Adrenal gland (tissue), 9 donors: ENCODE measurements at regions not wholly inside any gene's neighbourhood (a gene's known extent, or its start where the extent isn't known, plus 50 kb on each side); places are given as distances from the start of the nearest gene placed in this dataset.

Source experiments
- DNase-seq, 7 donors: peaks; one replicate each; pipeline ENCODE4 v3.0.0-alpha.2; 2019 to 2020
- H3K27ac ChIP-seq, 5 donors: fragments of 200-600 bp; sonication (generic) in 4 of 5; 1 replicate in 3 of 5; 2 replicates in 2 of 5; pipeline versions ENCODE4 v1.5.1 to v1.8.0; 2016 to 2020; ENCODE audit warnings: mild to moderate bottlenecking in 1 of 5
- H3K27me3 ChIP-seq: fragments of 200-600 bp; 2 replicates; pipeline ENCODE4 v1.8.0; 2021
- H3K36me3 ChIP-seq, 2 donors: fragments of 200-600 bp; replicated peaks in 1 of 2; 1 replicate in 1 of 2; 2 replicates in 1 of 2; pipeline versions ENCODE4 v1.5.1 to v1.8.0; 2018 to 2022
- H3K4me1 ChIP-seq, 2 donors: fragments of 200-600 bp; replicated peaks in 1 of 2; 1 replicate in 1 of 2; 2 replicates in 1 of 2; pipeline versions ENCODE4 v1.5.1 to v1.8.0; 2018 to 2021
- H3K4me3 ChIP-seq, 4 donors: fragments of 200-600 bp; sonication (generic) in 3 of 4; one replicate each; pipeline ENCODE4 v1.5.1; 2016 to 2018
- H3K9me3 ChIP-seq, 3 donors: fragments of 200-600 bp; sonication (generic) in 1 of 3; replicated peaks in 1 of 3; 1 replicate in 2 of 3; 2 replicates in 1 of 3; pipeline versions ENCODE4 v1.5.1 to v1.8.0; 2016 to 2021
- CTCF ChIP-seq, 6 experiments: fragments of 450-650 bp in 4 of 6; fragments of 200-600 bp in 2 of 6; sonication (generic) in 1 of 6; IDR thresholded peaks; 1 replicate in 5 of 6; 2 replicates in 1 of 6; pipeline versions ENCODE4 v1.5.1 to v1.8.0; 2016 to 2021; ENCODE audit warnings: antibody characterized with exemption in 6 of 6, mild to moderate bottlenecking in 2 of 6, moderate library complexity in 1 of 6
- POLR2A ChIP-seq, 2 donors: fragments of 450-650 bp; IDR thresholded peaks; one replicate each; pipeline ENCODE4 v1.6.1; 2017; ENCODE audit warnings: antibody characterized with exemption in 2 of 2, mild to moderate bottlenecking in 2 of 2, moderate library complexity in 1 of 2
- WGBS, 4 donors: extraction: QIAGEN DNeasy Blood & Tissue Kit in 2 of 4; methylation state at CpG; one replicate each; pipeline versions ENCODE4 v1.1.5 to v1.1.7; 2013 to 2017; 5-methylcytosine and 5-hydroxymethylcytosine counted together
- intact Hi-C, 2 donors: fragments of 100-400 bp; cut with DNase I; formaldehyde crosslinking; loops; one replicate each; pipeline versions ENCODE4 v1.14.1 to v1.15.0; 2022 to 2023
- donor health status: healthy with polysubstance abuse.
- donor health status: Bipolar disorder and iron deficiency.
- donor health status: DM: yes; HTN: yes; CAD: no.
- donor health status: DM: no; HTN: no; CAD: no.
- donor health status: DM: no; HTN: no; CAD: no.

GRCh38 chr15:55016225-55016624, 180.5 kb downstream of the RSL24D1 start:
- DNase-seq: no peak
- intact Hi-C loops: no loop called here
- H3K9me3 ChIP-seq: no peaks in the 10 kb centered on the region
- TF ChIP-seq CTCF (IDR thresholded peaks at IDR 0.05) (no peak), POLR2A (IDR thresholded peaks at IDR 0.05) (no peak)
- no peak overlapping the region for H3K4me3 ChIP-seq
- no peak overlapping the region for H3K27ac ChIP-seq
- WGBS, 4 donors: 67 to 75% (median 68%) methylated on average over 7 of the region's 7 CpGs
- no peaks in the 10 kb centered on the region for H3K4me1 ChIP-seq
- no peaks in the 10 kb centered on the region for H3K36me3 ChIP-seq
- H3K27me3 ChIP-seq: no peaks in the 10 kb centered on the region

- Histone ChIP-seq H3K36me3 (no peaks in the 10 kb centered on the region), H3K27ac (peak overlapping the region in 1 of 5 donors; percentile 52), H3K4me1 (no peaks in the 10 kb centered on the region), H3K9me3 (no peaks in the 10 kb centered on the region), H3K27me3 (no peaks in the 10 kb centered on the region), H3K4me3 (no peak overlapping the region)
- intact Hi-C loops: no loop called here
- TF ChIP-seq CTCF (IDR thresholded peaks at IDR 0.05) (no peak), POLR2A (IDR thresholded peaks at IDR 0.05) (no peak)
- WGBS, 4 donors: 48 to 52% (median 49%) methylated on average over 3 of the region's 3 CpGs
- DNase-seq: no peak
Measured at GRCh38 chr15:55015093-55015445, 181.7 kb downstream of the RSL24D1 start.

GRCh38 chr15:55014391-55015092, 182.2 kb downstream of the RSL24D1 start:
- H3K36me3 ChIP-seq: no peaks in the 10 kb centered on the region
- H3K4me3 ChIP-seq: no peak overlapping the region
- intact Hi-C loops: no loop called here
- H3K27ac ChIP-seq: peak overlapping the region in 1 of 5 donors; percentile 52
- H3K4me1 ChIP-seq: no peaks in the 10 kb centered on the region
- no peaks in the 10 kb centered on the region for H3K27me3 ChIP-seq
- no peaks in the 10 kb centered on the region for H3K9me3 ChIP-seq
- TF ChIP-seq CTCF (IDR thresholded peaks at IDR 0.05): no peak
- no peak for TF ChIP-seq POLR2A (IDR thresholded peaks at IDR 0.05)
- 45 to 63% (median 54%) methylated on average over 1 of the region's 1 CpG for WGBS, 4 donors
- DNase-seq: no peak

- intact Hi-C loops: no loop called here
- Histone ChIP-seq H3K9me3 (no peaks in the 10 kb centered on the region), H3K4me3 (no peak overlapping the region), H3K36me3 (no peaks in the 10 kb centered on the region), H3K27me3 (no peaks in the 10 kb centered on the region), H3K27ac (peak overlapping the region in 1 of 5 donors; percentile 16), H3K4me1 (no peaks in the 10 kb centered on the region)
- DNase-seq: no peak
- 29 to 51% (median 38%) methylated on average over 4 of the region's 4 CpGs for WGBS, 4 donors
- TF ChIP-seq CTCF (IDR thresholded peaks at IDR 0.05) (no peak), POLR2A (IDR thresholded peaks at IDR 0.05) (no peak)
Measured at GRCh38 chr15:55008421-55008820, 188.3 kb downstream of the RSL24D1 start.
